Peyer's patch (tissue), 4 donors: ENCODE measurements at regions not wholly inside any gene's neighbourhood (a gene's known extent, or its start where the extent isn't known, plus 50 kb on each side); places are given as distances from the start of the nearest gene placed in this dataset.

Experiments used
- POLR2A ChIP-seq, 2 donors: fragments of 450-650 bp; IDR thresholded peaks; one replicate each; pipeline ENCODE4 v1.5.1; 2017; ENCODE audit warnings: antibody characterized with exemption in 2 of 2, mild to moderate bottlenecking in 2 of 2, moderate library complexity in 2 of 2
- TF ChIP-seq, protein P1 (sequence below), 6 experiments: fragments of 450-650 bp in 4 of 6; fragments of 200-600 bp in 2 of 6; sonication (generic) in 1 of 6; IDR thresholded peaks; one replicate each; pipeline ENCODE4 v1.5.1; 2017 to 2019; ENCODE audit warnings: antibody characterized with exemption in 6 of 6, mild to moderate bottlenecking in 3 of 6, moderate library complexity in 1 of 6

DNA sequence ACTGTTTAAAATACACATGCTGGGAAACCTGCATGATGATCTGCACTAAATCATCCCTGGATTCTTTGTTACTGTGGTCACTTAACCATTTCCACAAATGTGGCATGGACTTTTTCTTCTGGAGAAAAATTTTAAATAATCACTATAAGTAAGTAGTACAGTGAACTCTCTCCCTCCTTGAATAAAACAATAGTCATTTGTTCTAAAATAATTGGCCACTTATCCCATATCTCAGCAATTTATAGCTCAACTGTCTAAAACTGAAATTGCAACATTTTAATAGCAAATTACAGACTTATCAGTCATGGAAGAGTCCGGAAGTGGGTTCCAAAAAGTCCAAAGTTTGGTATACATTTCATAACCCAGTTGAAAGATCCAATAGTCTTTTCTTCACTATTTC lies 90.9 kb downstream of the MTERF1 start:
- TF ChIP-seq POLR2A (IDR thresholded peaks at IDR 0.05), result no peak
- TF ChIP-seq, protein P1, sequence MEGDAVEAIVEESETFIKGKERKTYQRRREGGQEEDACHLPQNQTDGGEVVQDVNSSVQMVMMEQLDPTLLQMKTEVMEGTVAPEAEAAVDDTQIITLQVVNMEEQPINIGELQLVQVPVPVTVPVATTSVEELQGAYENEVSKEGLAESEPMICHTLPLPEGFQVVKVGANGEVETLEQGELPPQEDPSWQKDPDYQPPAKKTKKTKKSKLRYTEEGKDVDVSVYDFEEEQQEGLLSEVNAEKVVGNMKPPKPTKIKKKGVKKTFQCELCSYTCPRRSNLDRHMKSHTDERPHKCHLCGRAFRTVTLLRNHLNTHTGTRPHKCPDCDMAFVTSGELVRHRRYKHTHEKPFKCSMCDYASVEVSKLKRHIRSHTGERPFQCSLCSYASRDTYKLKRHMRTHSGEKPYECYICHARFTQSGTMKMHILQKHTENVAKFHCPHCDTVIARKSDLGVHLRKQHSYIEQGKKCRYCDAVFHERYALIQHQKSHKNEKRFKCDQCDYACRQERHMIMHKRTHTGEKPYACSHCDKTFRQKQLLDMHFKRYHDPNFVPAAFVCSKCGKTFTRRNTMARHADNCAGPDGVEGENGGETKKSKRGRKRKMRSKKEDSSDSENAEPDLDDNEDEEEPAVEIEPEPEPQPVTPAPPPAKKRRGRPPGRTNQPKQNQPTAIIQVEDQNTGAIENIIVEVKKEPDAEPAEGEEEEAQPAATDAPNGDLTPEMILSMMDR (IDR thresholded peaks at IDR 0.05), result no peak
